Colonic mucosa (tissue), 4 donors: ENCODE measurements at regions not wholly inside any gene's neighbourhood (a gene's known extent, or its start where the extent isn't known, plus 50 kb on each side); places are given as distances from the start of the nearest gene placed in this dataset.
A peak's percentile ranks its signal among the peaks of the same experiment; 100 is the strongest.

ENCODE experiments used
- DNase-seq: peaks from one replicate; pipeline ENCODE4 v3.0.0-alpha.2; 2020
- H3K27ac ChIP-seq: fragments of 200-600 bp; one replicate; pipeline ENCODE4 v1.8.0; 2021
- H3K27me3 ChIP-seq: fragments of 200-600 bp; one replicate; pipeline ENCODE4 v1.8.0; 2021
- H3K36me3 ChIP-seq: fragments of 200-600 bp; one replicate; pipeline ENCODE4 v1.8.0; 2021
- H3K4me1 ChIP-seq: fragments of 200-600 bp; one replicate; pipeline ENCODE4 v1.8.0; 2021; ENCODE audit warnings: mild to moderate bottlenecking
- H3K4me3 ChIP-seq: fragments of 200-600 bp; one replicate; pipeline ENCODE4 v1.8.0; 2021
- H3K9ac ChIP-seq, 2 donors: one replicate each; pipeline ENCODE4 v1.7.0; 2013; ENCODE audit warnings: control low read depth in 2 of 2, low read depth in 2 of 2, low read length in 2 of 2
- H3K9me3 ChIP-seq: fragments of 200-600 bp; one replicate; pipeline ENCODE4 v1.8.0; 2021
- intact Hi-C: fragments of 100-400 bp; cut with DNase I; formaldehyde crosslinking; loops from one replicate; pipeline ENCODE4 v1.14.1; 2022
- TF ChIP-seq, protein P1 (sequence below): fragments of 200-600 bp; IDR thresholded peaks from one replicate; pipeline ENCODE4 v1.8.0; 2022; ENCODE audit warnings: antibody characterized with exemption, mild to moderate bottlenecking
- donor health status: healthy.
- donor health status: DM: no; HTN: no; CAD: no.
- donor health status: DM: no; HTN: no; CAD: no.

DNA sequence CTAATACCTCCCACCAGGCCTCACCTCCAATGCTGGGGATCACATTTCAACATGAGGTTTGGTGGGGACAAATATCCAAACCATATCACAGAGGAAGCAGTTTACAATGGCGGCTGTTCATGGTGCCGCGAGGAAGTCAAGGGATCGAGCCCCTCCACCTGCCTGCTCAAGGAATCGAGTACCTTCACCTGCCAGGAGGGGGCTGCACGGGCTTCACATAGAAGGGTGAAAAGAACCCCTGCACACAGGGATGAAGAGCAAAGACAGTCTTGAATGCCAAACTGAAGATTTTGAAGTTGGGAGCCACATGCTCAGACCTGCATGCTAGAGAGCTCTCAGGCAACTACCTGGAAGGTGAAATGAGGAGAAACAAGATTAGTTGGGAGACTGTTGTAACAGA, 110.3 kb downstream of the KCNF1 start:
- DNase-seq: no peak
- intact Hi-C loops: no loop called here
- H3K9ac ChIP-seq: no peak overlapping the region
- no peaks in the 10 kb centered on the region for H3K9me3 ChIP-seq
- no peaks in the 10 kb centered on the region for H3K4me1 ChIP-seq
- TF ChIP-seq, protein P1, sequence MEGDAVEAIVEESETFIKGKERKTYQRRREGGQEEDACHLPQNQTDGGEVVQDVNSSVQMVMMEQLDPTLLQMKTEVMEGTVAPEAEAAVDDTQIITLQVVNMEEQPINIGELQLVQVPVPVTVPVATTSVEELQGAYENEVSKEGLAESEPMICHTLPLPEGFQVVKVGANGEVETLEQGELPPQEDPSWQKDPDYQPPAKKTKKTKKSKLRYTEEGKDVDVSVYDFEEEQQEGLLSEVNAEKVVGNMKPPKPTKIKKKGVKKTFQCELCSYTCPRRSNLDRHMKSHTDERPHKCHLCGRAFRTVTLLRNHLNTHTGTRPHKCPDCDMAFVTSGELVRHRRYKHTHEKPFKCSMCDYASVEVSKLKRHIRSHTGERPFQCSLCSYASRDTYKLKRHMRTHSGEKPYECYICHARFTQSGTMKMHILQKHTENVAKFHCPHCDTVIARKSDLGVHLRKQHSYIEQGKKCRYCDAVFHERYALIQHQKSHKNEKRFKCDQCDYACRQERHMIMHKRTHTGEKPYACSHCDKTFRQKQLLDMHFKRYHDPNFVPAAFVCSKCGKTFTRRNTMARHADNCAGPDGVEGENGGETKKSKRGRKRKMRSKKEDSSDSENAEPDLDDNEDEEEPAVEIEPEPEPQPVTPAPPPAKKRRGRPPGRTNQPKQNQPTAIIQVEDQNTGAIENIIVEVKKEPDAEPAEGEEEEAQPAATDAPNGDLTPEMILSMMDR: no peak
- H3K27ac ChIP-seq: no peak overlapping the region
- no peaks in the 10 kb centered on the region for H3K36me3 ChIP-seq
- no peaks in the 10 kb centered on the region for H3K27me3 ChIP-seq
- H3K4me3 ChIP-seq: no peak overlapping the region

DNA sequence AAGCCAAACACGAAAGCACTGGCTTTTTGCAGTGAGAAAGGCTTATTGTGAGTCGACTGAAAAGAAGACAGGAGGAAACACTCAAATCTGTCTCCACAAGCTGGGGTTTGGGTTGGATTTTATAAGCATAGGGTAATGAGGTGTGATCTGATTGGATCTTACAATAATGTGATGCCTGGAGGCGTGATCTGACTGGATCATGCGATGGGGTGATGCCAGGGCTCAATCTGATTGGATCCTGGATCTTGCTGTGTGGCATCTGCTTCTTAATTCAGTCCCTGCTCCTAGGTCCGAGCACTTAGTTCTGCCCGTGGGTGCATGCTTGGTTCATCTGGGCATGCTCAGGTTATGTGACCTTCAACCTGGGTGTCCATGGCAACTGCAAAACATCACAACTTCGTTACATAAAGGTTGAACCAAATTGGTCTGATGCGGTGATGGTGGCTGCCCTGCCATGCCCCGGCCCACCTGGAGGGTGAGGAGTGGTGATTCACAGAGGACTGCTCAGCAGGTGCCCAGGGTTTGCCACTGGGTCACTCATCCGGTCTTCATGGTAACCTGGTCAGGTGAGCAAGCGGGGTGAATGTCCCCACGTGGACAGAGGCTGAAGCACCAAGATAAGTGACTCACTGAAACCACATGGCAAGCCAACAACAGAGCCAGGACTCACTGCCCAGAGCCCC, 111.0 kb downstream of the KCNF1 start:
- H3K36me3 ChIP-seq: no peaks in the 10 kb centered on the region
- intact Hi-C loops: no loop called here
- TF ChIP-seq, protein P1: no peak
- H3K9ac ChIP-seq: no peak overlapping the region
- H3K9me3 ChIP-seq: no peaks in the 10 kb centered on the region
- H3K4me1 ChIP-seq: no peaks in the 10 kb centered on the region
- H3K27me3 ChIP-seq: no peaks in the 10 kb centered on the region
- no peak overlapping the region for H3K4me3 ChIP-seq
- DNase-seq: no peak
- no peak overlapping the region for H3K27ac ChIP-seq

GRCh38 chr2:11023326-11024258, 111.9 kb downstream of the KCNF1 start:
- Histone ChIP-seq H3K27ac (no peak overlapping the region), H3K9me3 (no peaks in the 10 kb centered on the region), H3K9ac (no peak overlapping the region), H3K4me1 (no peaks in the 10 kb centered on the region), H3K27me3 (no peaks in the 10 kb centered on the region), H3K36me3 (no peaks in the 10 kb centered on the region), H3K4me3 (no peak overlapping the region)
- DNase-seq: no peak
- intact Hi-C loops: no loop called here
- TF ChIP-seq, protein P1: no peak

DNA sequence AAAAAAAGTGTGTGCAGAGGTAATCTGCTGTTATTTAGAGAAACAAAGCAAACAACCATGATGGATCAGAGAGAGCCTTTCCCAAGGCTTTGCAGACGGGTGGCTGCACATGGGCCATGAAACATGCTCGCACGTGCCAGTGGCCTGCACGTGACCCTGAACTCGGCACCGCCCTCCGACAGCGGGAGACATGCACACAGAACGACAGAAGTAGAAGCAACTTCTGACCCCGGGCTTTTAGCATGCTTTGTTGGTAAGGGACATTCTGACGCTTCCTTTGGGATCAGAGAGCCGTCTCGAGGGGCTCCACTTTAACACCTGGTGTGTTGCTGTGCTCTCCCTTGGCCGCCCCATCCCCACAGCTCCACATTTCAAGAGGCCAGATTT, 112.5 kb downstream of the KCNF1 start:
- intact Hi-C loops: no loop called here
- Histone ChIP-seq H3K4me1 (no peaks in the 10 kb centered on the region), H3K4me3 (no peak overlapping the region), H3K36me3 (no peaks in the 10 kb centered on the region), H3K9me3 (no peaks in the 10 kb centered on the region), H3K27me3 (no peaks in the 10 kb centered on the region), H3K9ac (no peak overlapping the region), H3K27ac (no peak overlapping the region)
- DNase-seq: peak; percentile 25
- TF ChIP-seq, protein P1: no peak

DNA sequence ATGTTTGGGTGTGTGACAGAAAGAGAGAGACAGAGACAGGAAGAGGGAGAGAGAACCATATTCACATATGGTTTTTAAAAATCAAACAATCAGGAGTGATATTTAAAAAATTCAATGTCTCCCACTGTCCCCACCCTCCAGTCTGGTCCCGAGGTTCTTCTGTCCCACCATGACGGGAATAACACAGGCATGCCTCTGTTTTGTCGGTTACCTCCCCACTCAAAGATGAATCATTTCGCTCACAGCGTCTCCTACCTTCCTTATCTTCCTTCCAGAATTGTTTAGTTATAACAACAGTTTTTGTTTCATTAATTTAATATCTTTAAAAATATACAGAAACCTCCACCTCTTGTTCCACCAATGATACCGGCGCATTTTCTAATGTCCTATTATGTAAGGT, 113.0 kb downstream of the KCNF1 start:
- Histone ChIP-seq H3K27ac (no peak overlapping the region), H3K4me1 (no peaks in the 10 kb centered on the region), H3K9ac (no peak overlapping the region), H3K36me3 (no peaks in the 10 kb centered on the region), H3K4me3 (no peak overlapping the region), H3K27me3 (no peaks in the 10 kb centered on the region), H3K9me3 (no peaks in the 10 kb centered on the region)
- DNase-seq: no peak
- TF ChIP-seq, protein P1: no peak
- intact Hi-C loops: no loop called here
